Osteoblast (primary cell): ENCODE measurements at regions not wholly inside any gene's neighbourhood (a gene's known extent, or its start where the extent isn't known, plus 50 kb on each side); places are given as distances from the start of the nearest gene placed in this dataset.

Source experiments
- DNase-seq: peaks from one replicate; pipeline ENCODE4 v3.0.0; 2011; ENCODE audit warnings: low spot score, mixed read lengths; ENCODE audit not compliant: insufficient read length; ENCODE audit errors: missing footprints
- H2AFZ ChIP-seq: 2 replicates; pipeline ENCODE4 v1.6.0; 2011; ENCODE audit warnings: mild to moderate bottlenecking, low read length
- H3K27ac ChIP-seq: 2 replicates; pipeline ENCODE4 v1.5.1; 2011; ENCODE audit warnings: mild to moderate bottlenecking, low read depth, low read length, moderate library complexity
- H3K27me3 ChIP-seq: 2 replicates; pipeline ENCODE4 v1.6.0; 2012; ENCODE audit warnings: mild to moderate bottlenecking, control low read depth, inconsistent platforms, low read length, moderate library complexity; ENCODE audit not compliant: insufficient read depth
- H3K36me3 ChIP-seq: 2 replicates; pipeline ENCODE4 v1.5.1; 2011; ENCODE audit warnings: mild to moderate bottlenecking, low read length, control low read depth, moderate library complexity; ENCODE audit not compliant: insufficient read depth
- H3K4me1 ChIP-seq: 2 replicates; pipeline ENCODE4 v1.5.1; 2011; ENCODE audit warnings: mild to moderate bottlenecking, low read length, control low read depth, moderate library complexity; ENCODE audit not compliant: insufficient read depth
- H3K4me2 ChIP-seq: 2 replicates; pipeline ENCODE4 v1.6.0; 2011; ENCODE audit warnings: mild to moderate bottlenecking, low read length; ENCODE audit not compliant: insufficient read depth
- H3K4me3 ChIP-seq: fragments of 200-600 bp; sonication (generic); 3 replicates; pipeline ENCODE4 v1.5.1; 2012; ENCODE audit warnings: mild to moderate bottlenecking, low read length, inconsistent platforms; ENCODE audit not compliant: insufficient read depth
- H3K79me2 ChIP-seq: 2 replicates; pipeline ENCODE4 v1.6.0; 2012; ENCODE audit warnings: mild to moderate bottlenecking, low read length, control low read depth, inconsistent platforms; ENCODE audit not compliant: insufficient read depth
- H3K9me3 ChIP-seq: 2 replicates; pipeline ENCODE4 v1.5.1; 2011; ENCODE audit warnings: low read depth, low read length, control low read depth
- H4K20me1 ChIP-seq: 2 replicates; pipeline ENCODE4 v1.6.0; 2012; ENCODE audit warnings: mild to moderate bottlenecking, low read length, control low read depth; ENCODE audit not compliant: insufficient read depth
- CTCF ChIP-seq: IDR thresholded peaks from 2 replicates; pipeline ENCODE4 v1.5.1; 2011; ENCODE audit warnings: mild to moderate bottlenecking, low read depth, low read length, moderate library complexity; ENCODE audit errors: extremely low read depth

GRCh38 chr5:26805076-26805475 lies 233.3 kb downstream of the CDH9 start:
- Histone ChIP-seq H3K79me2 (no peaks in the 10 kb centered on the region), H3K27me3 (no peaks in the 10 kb centered on the region), H3K9me3 (peaks cover 4% of the 10 kb centered on the region), H3K36me3 (no peaks in the 10 kb centered on the region), H3K4me3 (no peak overlapping the region), H3K4me2 (no peak overlapping the region), H4K20me1 (no peaks in the 10 kb centered on the region), H3K27ac (no peak overlapping the region), H2AFZ (no peak overlapping the region), H3K4me1 (no peaks in the 10 kb centered on the region)
- no peak for TF ChIP-seq CTCF
- no peak for DNase-seq

GRCh38 chr5:26802944-26803343 lies 235.4 kb downstream of the CDH9 start:
- no peak for TF ChIP-seq CTCF
- no peak overlapping the region for H2AFZ ChIP-seq
- H3K27ac ChIP-seq = no peak overlapping the region
- no peaks in the 10 kb centered on the region for H3K4me1 ChIP-seq
- no peak for DNase-seq
- H3K36me3 ChIP-seq = no peaks in the 10 kb centered on the region
- no peaks in the 10 kb centered on the region for H3K79me2 ChIP-seq
- H3K27me3 ChIP-seq = no peaks in the 10 kb centered on the region
- peaks cover under 1% of the 10 kb centered on the region for H3K9me3 ChIP-seq
- no peaks in the 10 kb centered on the region for H4K20me1 ChIP-seq
- H3K4me2 ChIP-seq = no peak overlapping the region
- H3K4me3 ChIP-seq = no peak overlapping the region

GRCh38 chr5:26791433-26791832 lies 247.0 kb downstream of the CDH9 start:
- no peak overlapping the region for H2AFZ ChIP-seq
- no peaks in the 10 kb centered on the region for H3K36me3 ChIP-seq
- no peaks in the 10 kb centered on the region for H3K4me1 ChIP-seq
- no peaks in the 10 kb centered on the region for H3K9me3 ChIP-seq
- no peak for TF ChIP-seq CTCF
- H3K79me2 ChIP-seq = no peaks in the 10 kb centered on the region
- no peak overlapping the region for H3K4me3 ChIP-seq
- no peak for DNase-seq
- no peak overlapping the region for H3K4me2 ChIP-seq
- H4K20me1 ChIP-seq = no peaks in the 10 kb centered on the region
- H3K27ac ChIP-seq = no peak overlapping the region
- H3K27me3 ChIP-seq = no peaks in the 10 kb centered on the region

GRCh38 chr5:26791021-26791420 lies 247.4 kb downstream of the CDH9 start:
- Histone ChIP-seq H3K9me3 (no peaks in the 10 kb centered on the region), H4K20me1 (no peaks in the 10 kb centered on the region), H3K4me3 (no peak overlapping the region), H2AFZ (no peak overlapping the region), H3K27ac (no peak overlapping the region), H3K4me1 (no peaks in the 10 kb centered on the region), H3K36me3 (no peaks in the 10 kb centered on the region), H3K27me3 (no peaks in the 10 kb centered on the region), H3K4me2 (no peak overlapping the region), H3K79me2 (no peaks in the 10 kb centered on the region)
- TF ChIP-seq CTCF = no peak
- DNase-seq = no peak
